Large intestine (tissue), 3 donors: ENCODE measurements at regions not wholly inside any gene's neighbourhood (a gene's known extent, or its start where the extent isn't known, plus 50 kb on each side); places are given as distances from the start of the nearest gene placed in this dataset.

Source experiments
- DNase-seq, 2 donors: peaks; one replicate each; pipeline versions ENCODE4 v3.0.0 to v3.0.0-alpha.2; 2013
- H3K27ac ChIP-seq: one replicate; pipeline ENCODE4 v1.5.1; 2013; ENCODE audit warnings: low read length
- H3K27me3 ChIP-seq: 2 replicates; pipeline ENCODE4 v1.6.1; 2013; ENCODE audit warnings: low read length; ENCODE audit not compliant: control insufficient read depth, insufficient read depth
- H3K36me3 ChIP-seq: 2 replicates; pipeline ENCODE4 v1.6.1; 2013; ENCODE audit warnings: low read length; ENCODE audit not compliant: control insufficient read depth, insufficient read depth
- H3K4me1 ChIP-seq: one replicate; pipeline ENCODE4 v1.6.1; 2013; ENCODE audit warnings: low read length; ENCODE audit not compliant: control insufficient read depth, insufficient read depth
- H3K4me3 ChIP-seq: one replicate; pipeline ENCODE4 v1.5.1; 2013; ENCODE audit warnings: low read length
- H3K9me3 ChIP-seq: one replicate; pipeline ENCODE4 v1.6.1; 2013; ENCODE audit warnings: mild to moderate bottlenecking, low read depth, low read length, moderate library complexity; ENCODE audit not compliant: control insufficient read depth
- WGBS: methylation state at CpG from one replicate; pipeline ENCODE4 v1.1.5; 2013; ENCODE audit warnings: low lambda C conversion rate; ENCODE audit not compliant: insufficient coverage; 5-methylcytosine and 5-hydroxymethylcytosine counted together

- no peak overlapping the region for H3K27ac ChIP-seq
- H3K27me3 ChIP-seq = no peaks in the 10 kb centered on the region
- no peak for DNase-seq
- H3K4me3 ChIP-seq = no peak overlapping the region
- WGBS = 90% methylated on average over 2 of the region's 2 CpGs
- H3K4me1 ChIP-seq = no peaks in the 10 kb centered on the region
- H3K36me3 ChIP-seq = no peaks in the 10 kb centered on the region
- H3K9me3 ChIP-seq = no peaks in the 10 kb centered on the region
These were observed 1471.7 kb downstream of the CDH8 start for GRCh38 chr16:60564588-60564987.

GRCh38 chr16:60563166-60563565 lies 1473.1 kb downstream of the CDH8 start:
- no peaks in the 10 kb centered on the region for H3K36me3 ChIP-seq

DNA sequence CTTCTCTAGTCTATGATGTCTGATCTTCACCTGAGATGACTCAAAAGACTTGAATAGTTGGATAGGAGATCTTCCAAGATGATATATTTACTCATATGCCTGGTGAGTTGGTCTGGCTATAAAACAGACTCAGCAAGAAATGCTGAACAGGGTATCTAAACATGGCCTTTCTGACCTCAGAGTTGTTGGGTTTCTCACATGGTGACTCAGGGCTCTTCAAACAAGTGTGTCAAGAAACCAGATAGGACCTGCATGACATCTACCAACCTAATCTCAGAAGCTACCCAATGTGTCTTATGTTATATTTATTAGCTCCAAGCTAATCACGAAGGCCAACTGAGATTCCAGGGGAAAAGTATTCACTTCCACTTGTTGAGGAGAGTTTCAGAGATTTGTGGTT lies 1477.3 kb downstream of the CDH8 start:
- no peaks in the 10 kb centered on the region for H3K27me3 ChIP-seq
- no peaks in the 10 kb centered on the region for H3K36me3 ChIP-seq
- H3K4me3 ChIP-seq = no peak overlapping the region
- no peak for DNase-seq
- H3K27ac ChIP-seq = no peak overlapping the region
- WGBS = no CpG with 5 or more reads among the region's 1 CpG
- H3K9me3 ChIP-seq = no peaks in the 10 kb centered on the region
- no peaks in the 10 kb centered on the region for H3K4me1 ChIP-seq

More at GRCh38 chr16:60563166-60563565, 1473.1 kb downstream of the CDH8 start:
- no peaks in the 10 kb centered on the region for H3K4me1 ChIP-seq
- no peak overlapping the region for H3K4me3 ChIP-seq
- no peak for DNase-seq
- no peak overlapping the region for H3K27ac ChIP-seq
- H3K9me3 ChIP-seq = no peaks in the 10 kb centered on the region
- H3K27me3 ChIP-seq = no peaks in the 10 kb centered on the region

DNA sequence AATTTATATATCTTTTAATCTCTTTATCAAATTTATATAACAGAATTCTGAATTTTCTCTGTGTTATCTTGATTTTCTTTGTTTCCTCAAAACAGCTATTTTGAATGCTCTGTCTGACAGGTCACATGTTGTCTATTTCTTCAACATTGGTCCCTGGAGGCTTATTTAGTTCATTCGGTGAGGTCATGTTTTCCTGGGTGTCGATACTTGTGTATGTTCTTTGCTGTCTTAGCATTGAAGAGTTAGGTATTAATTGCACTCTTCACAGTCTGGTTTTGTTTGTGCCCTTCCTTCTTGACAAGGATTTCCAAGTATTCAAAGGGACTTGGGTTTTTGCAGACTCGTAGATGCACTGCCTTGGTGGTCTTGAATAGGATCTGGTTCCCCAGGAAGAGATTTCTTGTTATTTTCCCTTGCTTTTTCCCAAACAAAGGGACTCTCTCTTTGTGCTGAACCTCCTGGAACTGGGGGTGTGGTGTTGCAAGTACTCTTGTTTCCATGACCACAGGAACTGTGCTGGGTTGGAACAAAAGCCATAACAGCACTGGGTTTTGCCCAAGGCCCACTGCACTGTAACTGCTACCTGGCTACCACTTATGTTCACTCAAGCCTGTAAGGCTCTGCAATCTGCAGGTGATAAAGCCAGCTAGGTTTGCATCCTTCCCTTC lies 1483.0 kb downstream of the CDH8 start:
- Histone ChIP-seq H3K4me1 (no peaks in the 10 kb centered on the region), H3K9me3 (no peaks in the 10 kb centered on the region)
- DNase-seq = no peak

DNA sequence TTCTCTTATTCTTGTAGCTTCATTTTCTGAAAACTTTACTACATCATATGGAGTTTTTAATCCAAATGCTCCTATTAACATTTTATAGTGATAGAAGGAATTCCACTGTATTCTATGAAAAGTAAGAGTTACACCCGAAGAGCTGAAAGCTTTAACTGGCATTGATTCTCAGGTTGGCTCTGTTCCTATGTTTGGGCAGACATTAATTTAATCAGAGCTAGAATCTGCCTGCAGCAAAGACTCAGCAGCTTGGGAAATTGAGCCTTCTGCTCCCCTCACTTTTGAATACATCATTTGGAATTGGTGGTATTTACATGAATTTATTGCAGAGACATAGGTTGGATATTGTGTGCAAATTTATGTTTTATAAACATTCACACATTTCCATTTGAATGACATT lies 1494.7 kb downstream of the CDH8 start:
- H3K4me1 ChIP-seq = no peaks in the 10 kb centered on the region
- H3K36me3 ChIP-seq = no peaks in the 10 kb centered on the region
- H3K27me3 ChIP-seq = no peaks in the 10 kb centered on the region
- H3K9me3 ChIP-seq = no peaks in the 10 kb centered on the region
- WGBS = no CpG with 5 or more reads among the region's 1 CpG
- H3K27ac ChIP-seq = no peak overlapping the region
- no peak overlapping the region for H3K4me3 ChIP-seq
- DNase-seq = no peak

More for the DNA sequence above, 1483.0 kb downstream of the CDH8 start:
- H3K4me3 ChIP-seq = no peak overlapping the region
- H3K27me3 ChIP-seq = no peaks in the 10 kb centered on the region
- H3K36me3 ChIP-seq = no peaks in the 10 kb centered on the region
- no CpG with 5 or more reads among the region's 3 CpGs for WGBS
- H3K27ac ChIP-seq = no peak overlapping the region

GRCh38 chr16:60510941-60511340 lies 1525.3 kb downstream of the CDH8 start:
- no peaks in the 10 kb centered on the region for H3K36me3 ChIP-seq
- H3K4me1 ChIP-seq = no peaks in the 10 kb centered on the region
- H3K4me3 ChIP-seq = no peak overlapping the region
- no peak for DNase-seq
- 92% methylated on average over 2 of the region's 3 CpGs for WGBS
- H3K9me3 ChIP-seq = no peaks in the 10 kb centered on the region
- H3K27ac ChIP-seq = no peak overlapping the region
- no peaks in the 10 kb centered on the region for H3K27me3 ChIP-seq

GRCh38 chr16:60510208-60510607 lies 1526.0 kb downstream of the CDH8 start:
- Histone ChIP-seq H3K4me1 (no peaks in the 10 kb centered on the region), H3K27ac (no peak overlapping the region), H3K9me3 (no peaks in the 10 kb centered on the region), H3K36me3 (no peaks in the 10 kb centered on the region), H3K4me3 (no peak overlapping the region), H3K27me3 (no peaks in the 10 kb centered on the region)
- no CpG with 5 or more reads among the region's 1 CpG for WGBS
- DNase-seq = no peak

- no CpG with 5 or more reads among the region's 3 CpGs for WGBS
These were observed 1545.0 kb downstream of the CDH8 start for GRCh38 chr16:60491273-60491672.

DNA sequence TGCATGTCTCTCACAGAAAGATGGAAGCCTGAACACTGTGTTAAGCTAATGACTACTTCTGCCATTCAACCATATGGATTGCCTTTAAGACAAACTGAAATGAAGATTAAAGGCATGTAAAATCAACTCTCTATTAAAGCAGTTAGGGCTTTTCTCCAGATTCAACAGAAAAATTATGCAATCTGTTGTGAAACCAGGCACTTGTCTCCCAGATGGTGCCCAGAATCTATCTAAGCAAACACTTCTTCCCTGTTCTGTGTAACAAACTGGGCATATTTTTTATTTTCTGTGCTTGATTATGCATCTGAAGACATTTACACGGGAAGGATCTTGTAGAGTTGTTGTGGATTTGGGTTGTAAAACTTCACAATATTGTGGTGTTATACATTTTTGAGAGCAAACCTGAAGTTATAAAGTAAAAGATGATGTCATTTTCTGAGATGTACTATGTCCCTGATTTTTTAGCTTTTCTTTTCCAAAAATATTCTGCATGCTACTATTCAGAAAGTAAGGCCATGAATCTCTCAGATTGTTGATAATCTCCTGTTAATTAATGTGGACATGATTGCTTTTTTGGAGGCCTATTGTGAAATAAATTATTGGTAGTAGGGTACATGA lies 1550.3 kb downstream of the CDH8 start:
- Histone ChIP-seq H3K9me3 (no peaks in the 10 kb centered on the region), H3K4me1 (no peaks in the 10 kb centered on the region), H3K36me3 (no peaks in the 10 kb centered on the region), H3K27ac (no peak overlapping the region), H3K27me3 (no peaks in the 10 kb centered on the region), H3K4me3 (no peak overlapping the region)
- WGBS = 100% methylated on average over 1 of the region's 1 CpG
- no peak for DNase-seq

More at GRCh38 chr16:60491273-60491672, 1545.0 kb downstream of the CDH8 start:
- Histone ChIP-seq H3K4me3 (no peak overlapping the region), H3K27ac (no peak overlapping the region), H3K36me3 (no peaks in the 10 kb centered on the region), H3K9me3 (no peaks in the 10 kb centered on the region), H3K27me3 (no peaks in the 10 kb centered on the region), H3K4me1 (no peaks in the 10 kb centered on the region)
- no peak for DNase-seq

- Histone ChIP-seq H3K27me3 (no peaks in the 10 kb centered on the region), H3K27ac (no peak overlapping the region), H3K4me3 (no peak overlapping the region), H3K9me3 (no peaks in the 10 kb centered on the region), H3K4me1 (no peaks in the 10 kb centered on the region), H3K36me3 (no peaks in the 10 kb centered on the region)
- DNase-seq = no peak
- WGBS = 85% methylated on average over 2 of the region's 2 CpGs
These were observed 1551.3 kb downstream of the CDH8 start for GRCh38 chr16:60484901-60485300.

DNA sequence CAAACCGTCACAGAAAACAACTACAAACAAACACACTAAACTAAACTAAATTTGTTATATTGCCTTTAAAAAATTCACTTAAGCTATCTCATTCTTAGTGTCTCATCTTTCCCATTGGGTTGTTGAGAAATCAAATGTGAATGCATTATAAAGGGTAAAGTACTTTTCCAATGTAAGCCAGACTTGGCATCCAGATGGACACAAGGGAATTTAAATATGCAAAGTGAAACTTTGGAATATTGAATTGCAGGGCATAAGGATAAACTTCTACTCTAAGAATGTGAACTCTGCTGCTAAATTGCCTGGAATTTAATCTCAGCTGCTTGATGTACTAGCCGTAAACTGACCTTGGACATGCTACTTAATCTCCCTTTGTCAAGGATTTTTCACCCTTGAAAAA lies 1554.6 kb downstream of the CDH8 start:
- Histone ChIP-seq H3K4me1 (no peaks in the 10 kb centered on the region), H3K27me3 (no peaks in the 10 kb centered on the region), H3K27ac (no peak overlapping the region), H3K9me3 (no peaks in the 10 kb centered on the region), H3K4me3 (no peak overlapping the region), H3K36me3 (no peaks in the 10 kb centered on the region)
- no peak for DNase-seq
- WGBS = no CpG with 5 or more reads among the region's 2 CpGs
